ENCODE measurements at regions not wholly inside any gene's neighbourhood (a gene's known extent, or its start where the extent isn't known, plus 50 kb on each side); places are given as distances from the start of the nearest gene placed in this dataset.

DNA sequence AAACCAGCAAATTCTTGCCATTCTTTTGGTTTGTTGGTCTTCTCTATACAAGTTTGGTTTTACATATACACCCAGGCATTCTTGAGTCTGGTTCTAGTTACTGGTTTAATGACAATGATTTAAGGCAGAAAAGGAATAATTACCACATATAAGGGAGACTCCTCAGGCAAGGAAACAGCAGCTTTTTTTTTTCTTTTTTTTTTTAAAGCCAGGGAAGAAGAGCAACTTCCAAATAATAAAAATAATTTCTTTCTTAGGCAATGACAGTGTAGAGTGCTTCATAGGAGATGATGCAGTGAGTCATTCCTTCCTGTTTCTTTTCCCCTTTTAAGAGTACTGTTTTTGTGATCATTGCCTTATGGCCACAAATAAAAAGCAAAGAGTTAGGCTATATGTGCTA, 289.7 kb downstream of the DKK2 start:
- TF ChIP-seq, protein P1, sequence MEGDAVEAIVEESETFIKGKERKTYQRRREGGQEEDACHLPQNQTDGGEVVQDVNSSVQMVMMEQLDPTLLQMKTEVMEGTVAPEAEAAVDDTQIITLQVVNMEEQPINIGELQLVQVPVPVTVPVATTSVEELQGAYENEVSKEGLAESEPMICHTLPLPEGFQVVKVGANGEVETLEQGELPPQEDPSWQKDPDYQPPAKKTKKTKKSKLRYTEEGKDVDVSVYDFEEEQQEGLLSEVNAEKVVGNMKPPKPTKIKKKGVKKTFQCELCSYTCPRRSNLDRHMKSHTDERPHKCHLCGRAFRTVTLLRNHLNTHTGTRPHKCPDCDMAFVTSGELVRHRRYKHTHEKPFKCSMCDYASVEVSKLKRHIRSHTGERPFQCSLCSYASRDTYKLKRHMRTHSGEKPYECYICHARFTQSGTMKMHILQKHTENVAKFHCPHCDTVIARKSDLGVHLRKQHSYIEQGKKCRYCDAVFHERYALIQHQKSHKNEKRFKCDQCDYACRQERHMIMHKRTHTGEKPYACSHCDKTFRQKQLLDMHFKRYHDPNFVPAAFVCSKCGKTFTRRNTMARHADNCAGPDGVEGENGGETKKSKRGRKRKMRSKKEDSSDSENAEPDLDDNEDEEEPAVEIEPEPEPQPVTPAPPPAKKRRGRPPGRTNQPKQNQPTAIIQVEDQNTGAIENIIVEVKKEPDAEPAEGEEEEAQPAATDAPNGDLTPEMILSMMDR (IDR thresholded peaks at IDR 0.05): no peak
- TF ChIP-seq POLR2AphosphoS5 (IDR thresholded peaks at IDR 0.05) (no peak), EP300 (IDR thresholded peaks at IDR 0.05) (no peak)
